Hematopoietic multipotent progenitor cell treated with erythropoietin and hydrocortisone succinate and interleukin-3 and kit ligand, for 4 days (in vitro differentiated cells): ENCODE measurements at regions not wholly inside any gene's neighbourhood (a gene's known extent, or its start where the extent isn't known, plus 50 kb on each side); places are given as distances from the start of the nearest gene placed in this dataset.

Experiments
- DNase-seq: peaks from one replicate; pipeline ENCODE4 v3.0.0-alpha.2; 2015

DNA sequence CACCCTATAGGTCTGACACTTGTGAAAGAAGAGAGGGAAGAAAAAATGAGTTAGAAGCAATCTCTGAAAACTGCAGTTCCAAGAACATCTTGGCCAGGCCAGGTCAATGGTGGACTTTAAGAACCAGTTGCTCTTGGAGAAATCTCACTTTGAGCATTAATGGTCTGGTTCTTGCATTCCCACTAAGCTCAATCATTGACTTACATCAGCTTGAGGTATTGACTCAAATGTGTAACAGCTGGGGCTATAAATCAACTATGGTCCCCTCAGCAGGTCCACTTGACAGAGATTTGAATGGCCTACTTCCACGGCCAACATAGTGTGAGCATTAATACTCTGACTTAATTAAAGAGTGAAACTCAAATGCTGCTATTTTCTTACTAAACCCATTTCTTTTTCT lies 357.8 kb upstream of the RGMB start:
- no peak for DNase-seq

DNA sequence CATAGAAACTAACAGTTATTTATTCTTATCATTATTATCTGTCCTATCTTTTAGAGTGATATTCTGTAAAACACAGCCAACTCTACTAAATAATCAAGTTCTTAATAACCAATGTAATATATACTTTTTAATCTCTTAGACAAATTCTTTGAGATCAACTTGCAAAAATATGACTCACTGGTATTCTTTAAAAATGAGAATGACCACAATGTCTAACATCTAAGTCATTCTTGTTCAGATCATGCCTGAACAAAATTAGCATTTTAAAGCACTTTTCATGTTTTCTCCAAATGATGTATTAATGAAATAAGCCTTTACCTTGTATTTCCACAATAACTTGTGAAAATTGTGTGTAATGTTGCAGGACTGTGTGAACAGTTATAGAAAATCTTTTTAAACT lies 356.9 kb upstream of the RGMB start:
- no peak for DNase-seq

DNA sequence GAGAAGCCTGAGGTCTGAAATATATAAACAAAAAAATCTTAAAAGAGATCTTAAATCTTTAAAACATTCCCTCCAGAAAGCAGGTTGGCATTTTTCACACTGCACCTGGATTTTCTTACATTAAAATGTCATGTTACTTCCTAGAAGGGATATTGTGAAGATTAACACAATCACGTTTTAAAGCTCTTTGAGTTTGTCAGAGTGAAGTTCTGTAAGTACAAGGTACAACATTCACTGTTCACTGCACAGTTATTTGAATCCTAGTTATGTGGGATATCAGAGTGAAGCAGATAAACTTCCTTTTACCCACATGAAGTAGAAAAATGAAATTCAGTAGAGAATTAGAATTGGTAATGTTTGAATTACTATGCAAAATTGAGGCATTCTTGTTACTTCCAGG lies 353.6 kb upstream of the RGMB start:
- DNase-seq, result no peak

DNA sequence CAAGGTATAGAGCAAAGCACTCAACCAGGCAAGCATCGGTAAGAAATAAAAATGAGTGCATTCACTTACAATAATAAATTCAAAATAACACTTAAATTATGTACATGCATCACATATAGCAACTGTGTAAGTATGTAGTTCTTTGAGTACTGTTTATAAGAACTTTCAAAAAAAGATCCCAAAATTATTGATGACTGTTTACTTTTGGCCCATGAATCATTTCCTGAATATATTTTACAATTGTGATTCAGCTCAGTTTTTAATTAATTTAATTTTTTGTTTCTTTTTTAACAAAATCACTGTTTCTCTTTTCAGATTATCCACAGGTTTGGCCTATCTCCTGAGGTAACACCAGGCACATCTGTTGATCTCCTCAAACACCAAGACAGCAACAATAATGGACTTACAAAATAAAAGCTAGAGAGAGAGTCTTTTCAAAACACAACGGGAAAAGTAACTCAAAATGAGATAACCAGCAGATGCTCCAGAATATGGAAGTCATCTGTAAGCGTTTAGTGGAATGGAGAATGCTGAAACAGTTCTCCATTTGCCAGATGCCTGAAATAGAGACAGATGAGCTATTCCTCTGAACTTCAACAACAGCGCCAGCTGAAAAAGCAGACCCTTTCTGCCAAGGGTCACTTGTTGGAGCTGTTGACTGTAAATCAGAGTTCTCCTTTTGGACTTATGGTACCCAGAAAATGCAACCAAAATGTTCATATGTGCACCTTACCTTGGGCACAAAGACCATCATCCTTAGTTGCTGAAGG lies 348.6 kb upstream of the RGMB start:
- DNase-seq, result no peak

DNA sequence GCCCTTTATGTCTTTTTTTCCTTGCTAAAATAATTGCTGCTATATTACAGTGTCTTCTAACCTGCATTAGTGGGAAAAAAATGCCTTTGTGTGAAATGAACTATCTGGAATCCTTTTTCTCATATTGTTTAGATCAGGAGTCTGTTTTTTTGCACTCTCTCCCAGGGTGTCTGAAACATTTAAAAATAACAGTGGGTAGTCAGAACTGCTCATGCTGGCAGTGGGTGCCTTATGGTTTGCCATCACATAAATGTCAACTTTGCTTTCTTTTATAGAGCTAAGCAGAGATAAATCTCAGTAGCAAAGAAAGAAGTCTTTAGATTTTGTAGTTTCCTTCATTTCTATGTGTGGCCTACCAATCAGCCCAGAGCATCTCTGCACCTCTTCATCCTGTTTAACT lies 347.8 kb upstream of the RGMB start:
- no peak for DNase-seq

DNA sequence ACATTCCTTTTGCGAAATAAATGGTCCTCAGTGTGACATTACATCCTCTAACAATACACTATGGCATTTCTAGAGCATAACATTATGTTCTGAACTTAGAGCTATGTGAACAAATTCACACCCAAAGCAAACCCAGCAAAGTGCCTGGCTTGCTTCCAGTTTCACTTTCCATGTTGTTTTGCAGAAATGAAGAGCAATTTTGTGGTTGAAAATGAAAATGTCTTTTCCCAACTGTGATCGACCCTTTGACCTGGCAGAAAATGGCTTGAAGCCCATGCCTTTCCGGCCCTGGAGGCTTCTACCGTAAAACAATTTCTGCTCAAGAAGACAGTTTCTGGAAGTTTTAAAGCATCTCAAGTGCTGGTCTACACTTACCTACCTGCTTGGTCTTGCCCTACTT lies 344.7 kb upstream of the RGMB start:
- DNase-seq, result no peak

DNA sequence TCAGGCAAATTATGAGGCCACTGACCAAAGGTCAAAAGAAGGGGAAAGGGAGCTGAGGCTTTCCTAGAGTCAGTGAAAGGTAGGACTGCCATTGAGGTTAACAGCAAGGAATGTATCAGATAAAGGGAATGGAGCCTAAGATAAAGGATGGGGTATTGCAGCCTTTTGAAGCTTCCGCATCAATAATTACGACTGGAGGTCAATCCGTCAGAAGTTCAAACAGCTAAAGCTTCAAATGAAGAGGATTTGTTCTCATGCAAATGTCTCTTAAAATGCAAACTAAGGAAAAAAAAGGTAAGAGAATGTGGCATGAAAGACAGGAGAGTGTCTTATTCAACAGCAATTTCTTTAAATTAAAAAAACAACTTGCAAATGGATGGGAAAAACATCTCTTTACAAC lies 341.1 kb upstream of the RGMB start:
- no peak for DNase-seq

DNA sequence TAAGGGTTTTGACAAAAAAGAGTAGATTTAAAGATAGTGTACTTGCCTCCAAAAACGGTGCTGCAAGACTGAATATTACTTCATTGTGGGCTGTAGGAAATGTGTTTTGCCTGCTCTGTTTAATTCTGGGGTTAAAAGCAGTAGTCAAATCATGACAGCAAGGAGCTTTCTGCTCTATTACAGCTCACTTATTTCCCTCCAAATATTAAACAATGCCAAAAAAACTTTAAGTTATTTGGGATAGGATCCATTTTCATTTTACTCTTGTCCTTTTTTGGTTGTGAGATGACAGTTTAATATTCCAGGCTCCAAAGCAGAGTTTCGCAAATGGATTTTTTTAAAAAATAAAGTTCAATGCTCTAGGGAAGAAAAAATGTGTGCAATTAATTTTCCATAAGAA lies 340.4 kb upstream of the RGMB start:
- no peak for DNase-seq

DNA sequence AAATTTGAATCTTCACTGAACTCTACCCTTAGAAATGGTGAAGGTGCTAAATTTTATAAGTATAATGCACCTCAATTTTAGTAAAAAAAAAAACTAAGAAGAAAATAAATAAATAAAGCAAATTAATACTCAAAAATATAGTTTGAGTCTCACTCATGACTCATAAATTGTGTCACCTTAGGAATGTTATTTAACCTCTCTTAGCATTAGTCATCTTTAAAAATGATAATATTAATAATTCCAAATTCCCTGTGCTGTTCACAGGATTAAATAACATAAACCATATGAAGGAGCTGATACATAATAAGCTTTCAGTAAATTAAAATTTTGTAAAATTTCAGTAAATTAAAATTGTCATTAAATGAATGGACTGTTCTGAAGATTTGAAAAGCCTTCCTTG lies 339.8 kb upstream of the RGMB start:
- no peak for DNase-seq

DNA sequence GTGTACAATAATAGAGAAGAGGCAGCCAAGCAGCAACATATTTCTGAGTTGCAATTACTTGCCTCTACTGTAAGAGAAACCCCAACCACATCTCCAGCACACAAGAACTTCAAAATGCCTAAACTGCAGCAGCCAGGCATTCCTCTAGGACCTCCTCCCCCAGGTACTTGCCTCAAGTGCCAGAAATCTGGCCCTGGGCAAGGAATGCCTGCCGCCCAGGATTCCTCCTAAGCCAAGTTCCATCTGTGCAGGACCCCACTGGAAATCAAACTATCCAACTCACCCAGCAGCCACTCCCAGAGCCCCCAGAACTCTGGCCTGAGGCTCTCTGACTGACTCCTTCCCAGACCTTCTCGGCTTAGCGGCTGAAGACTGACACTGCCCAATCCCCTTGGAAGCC lies 336.8 kb upstream of the RGMB start:
- no peak for DNase-seq

DNA sequence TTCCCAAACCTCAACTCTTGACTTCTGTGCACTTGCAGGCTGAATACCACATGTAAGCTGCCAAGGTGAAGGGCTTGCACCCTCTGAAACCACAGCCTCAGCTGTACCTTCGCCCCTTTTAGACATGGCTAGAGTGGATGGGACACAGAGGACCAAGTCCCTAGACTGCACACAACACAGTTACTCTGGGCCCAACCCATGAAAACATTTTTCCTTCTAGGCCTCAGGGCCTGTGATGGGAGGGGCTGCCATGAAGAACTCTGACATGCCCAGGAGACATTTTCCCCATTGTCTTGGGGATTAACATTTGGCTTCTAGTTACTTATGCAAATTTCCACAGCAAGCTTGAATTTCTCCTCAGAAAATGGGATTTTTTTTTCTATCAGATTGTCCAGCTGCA lies 331.0 kb upstream of the RGMB start:
- DNase-seq, result no peak

DNA sequence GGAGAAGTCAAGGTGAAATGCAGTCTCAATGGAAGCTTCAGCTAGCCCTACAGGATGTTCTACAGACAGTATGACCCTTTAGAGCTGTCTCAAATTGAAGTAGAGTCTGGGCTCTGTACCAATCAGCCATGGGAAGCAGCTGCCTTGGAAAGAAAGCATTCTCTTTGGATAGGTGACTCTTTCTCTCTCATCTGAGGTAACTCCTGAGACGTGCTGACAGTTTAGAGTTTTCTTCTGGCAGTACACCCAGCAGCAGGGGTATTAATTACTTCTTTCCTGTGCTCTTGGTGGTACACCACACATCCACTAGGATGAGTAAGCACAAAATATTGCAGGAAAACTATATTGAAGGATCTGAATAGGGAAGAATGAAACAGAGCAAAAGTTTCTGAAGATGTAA lies 329.6 kb upstream of the RGMB start:
- no peak for DNase-seq

DNA sequence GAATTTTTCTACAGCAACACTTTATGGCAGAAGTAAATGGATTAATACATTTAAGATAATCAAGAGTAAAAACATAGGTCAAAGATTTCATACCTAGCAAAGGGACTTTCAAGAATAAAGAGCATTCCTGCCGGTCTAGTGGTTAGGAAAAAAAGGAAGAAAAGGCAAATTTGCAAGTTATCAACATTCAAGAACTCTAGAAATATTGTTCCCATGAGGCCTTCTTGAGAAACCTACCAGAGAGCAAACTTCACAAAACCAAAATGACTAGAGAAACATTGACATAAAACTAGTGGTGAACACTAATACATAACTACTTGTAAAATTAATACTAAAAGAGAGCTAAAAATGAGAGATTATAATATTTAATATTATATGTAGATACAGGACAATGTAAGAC lies 320.2 kb upstream of the RGMB start:
- DNase-seq, result no peak

DNA sequence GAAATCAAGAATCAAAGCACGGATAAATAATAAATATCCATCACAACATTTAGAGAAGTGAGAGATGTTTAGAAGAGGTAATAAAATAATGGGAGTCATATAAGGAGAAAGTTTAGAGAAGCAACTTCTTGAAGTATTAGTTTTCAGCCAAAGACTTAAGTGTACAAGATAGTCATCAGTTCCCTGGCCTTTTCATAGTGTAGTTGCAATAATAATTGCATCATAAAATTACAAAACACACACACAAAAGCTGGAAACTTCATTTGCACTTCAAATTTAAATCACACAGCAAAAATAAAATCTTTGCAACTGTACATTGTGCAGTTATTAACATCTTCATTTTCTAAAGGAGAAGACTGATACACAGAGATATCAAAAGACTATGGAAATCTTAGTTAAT lies 319.1 kb upstream of the RGMB start:
- no peak for DNase-seq

DNA sequence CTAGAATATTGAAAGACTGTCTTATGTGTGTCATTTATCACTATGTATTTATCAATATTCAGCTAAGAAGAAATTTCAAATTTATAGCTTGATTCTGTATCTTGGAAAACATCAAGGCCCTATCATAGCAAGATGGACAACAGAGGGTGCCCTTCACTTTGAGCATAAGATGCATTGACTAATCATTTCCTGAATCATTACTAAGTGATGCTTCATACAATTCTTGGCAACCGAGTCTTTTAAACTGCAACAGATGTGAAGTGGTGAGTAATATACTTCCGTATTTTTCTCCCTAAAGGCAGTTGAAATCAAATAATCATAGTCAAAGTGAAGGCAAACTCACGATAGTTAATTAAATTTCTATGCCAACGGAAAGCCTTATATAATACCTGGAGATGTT lies 318.6 kb upstream of the RGMB start:
- no peak for DNase-seq

DNA sequence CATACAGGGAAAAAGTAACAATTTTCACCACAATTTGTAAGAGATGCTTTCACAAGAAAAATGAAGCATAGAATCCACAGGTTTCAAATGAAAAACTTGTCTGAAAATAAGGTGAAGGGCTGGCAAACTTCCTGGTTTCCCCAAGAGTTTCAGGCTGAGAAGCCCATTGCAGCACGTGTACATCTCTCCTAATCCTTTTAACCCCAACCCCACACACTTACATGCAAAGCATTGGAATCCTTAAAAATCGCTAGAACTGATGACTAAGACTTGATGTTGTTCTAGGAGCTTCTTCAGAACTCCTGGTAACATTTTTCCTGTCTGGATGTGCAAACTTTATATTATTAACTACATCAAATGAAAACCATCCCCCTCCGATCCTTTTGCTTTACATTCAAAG lies 317.8 kb upstream of the RGMB start:
- DNase-seq, result no peak

DNA sequence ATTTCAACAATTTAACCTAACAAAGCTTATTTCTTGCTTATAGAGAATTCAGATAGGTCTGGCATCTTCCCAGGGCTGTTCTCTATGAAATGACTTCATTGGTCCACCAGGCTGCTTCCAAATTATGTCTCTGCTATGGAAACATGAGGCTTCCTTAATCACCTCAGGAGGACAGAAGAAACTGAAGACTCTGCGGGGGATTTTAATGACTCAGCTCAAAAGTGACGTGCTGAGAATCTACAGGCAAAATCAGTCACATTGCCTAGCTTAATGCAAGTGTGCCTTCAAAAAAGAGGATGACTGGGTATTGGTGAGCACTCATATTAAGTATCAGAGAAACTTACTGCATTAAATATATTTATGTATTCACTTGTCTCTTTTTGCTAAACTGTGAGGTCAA lies 315.5 kb upstream of the RGMB start:
- DNase-seq, result no peak

DNA sequence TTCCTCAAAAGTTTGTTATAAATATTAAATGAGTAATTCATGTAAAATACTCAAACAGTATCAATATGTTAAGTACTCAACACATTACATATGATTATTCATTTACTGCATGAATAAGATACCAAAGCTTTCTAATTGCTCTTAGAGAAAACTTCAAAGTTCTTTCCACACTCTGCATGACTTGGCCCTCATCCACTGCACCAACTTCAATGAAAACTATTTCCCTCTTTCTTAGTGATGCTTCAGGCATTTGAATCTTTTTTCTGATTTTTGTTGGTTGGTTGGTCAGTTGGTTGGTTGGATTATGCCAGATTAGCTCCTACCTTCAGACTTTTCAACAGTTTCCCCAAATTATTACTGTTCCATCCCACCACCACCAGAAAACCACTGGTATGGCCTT lies 314.7 kb upstream of the RGMB start:
- no peak for DNase-seq

DNA sequence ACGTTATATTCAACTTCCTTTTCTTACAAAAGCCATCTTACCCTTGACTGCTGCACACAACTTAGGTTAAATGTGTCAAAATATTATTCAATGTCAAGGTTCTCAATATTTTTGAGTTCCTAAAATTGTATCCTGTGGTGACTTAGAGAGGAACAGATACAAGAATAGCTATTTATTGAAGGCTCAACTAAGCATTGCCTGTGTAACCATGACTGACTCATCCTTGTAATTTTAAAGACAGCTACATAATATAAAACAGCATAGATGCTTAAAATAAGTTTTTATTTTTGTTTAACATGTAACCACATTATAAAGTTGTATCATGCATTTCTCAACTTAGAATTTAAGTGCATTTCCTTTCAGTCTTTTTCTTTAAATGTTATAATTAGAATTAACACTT lies 312.9 kb upstream of the RGMB start:
- no peak for DNase-seq

DNA sequence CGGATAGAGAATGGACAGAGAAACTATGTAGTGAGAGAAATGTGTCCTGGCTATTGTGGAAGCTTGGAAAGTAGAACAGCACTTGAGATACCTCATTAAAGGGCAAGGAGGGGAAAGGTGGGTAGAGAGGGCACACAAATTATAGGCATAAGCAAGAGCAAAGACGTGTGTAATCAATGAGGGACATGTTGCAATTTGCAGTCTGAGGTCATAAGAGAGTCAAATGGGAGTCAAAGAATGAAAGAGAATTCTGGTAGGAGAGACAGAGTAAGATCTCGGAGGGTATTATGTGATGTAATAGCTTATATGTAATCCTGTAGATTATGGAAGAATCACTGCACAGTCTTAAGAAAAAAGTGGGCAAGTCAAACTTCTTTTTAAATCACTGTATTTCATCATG lies 312.0 kb upstream of the RGMB start:
- DNase-seq, result no peak

DNA sequence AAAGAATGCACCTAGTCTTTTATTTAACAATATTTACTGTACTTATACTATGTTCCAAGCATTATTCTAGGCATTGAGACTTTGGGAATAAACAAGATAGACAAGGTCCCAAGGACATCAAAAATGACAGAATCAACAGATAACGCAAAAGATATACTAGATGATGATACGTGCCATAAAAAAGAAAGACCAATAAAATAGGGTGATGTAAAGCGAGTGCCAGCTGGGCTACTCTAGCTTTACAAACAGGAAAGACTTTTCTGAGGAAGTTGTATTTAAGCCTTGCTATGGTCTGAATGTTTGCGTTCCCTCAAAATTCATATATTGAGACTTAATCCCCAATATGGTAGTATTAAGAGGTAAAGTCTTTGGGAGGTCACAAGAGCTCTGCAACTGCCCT lies 310.2 kb upstream of the RGMB start:
- DNase-seq, result no peak

DNA sequence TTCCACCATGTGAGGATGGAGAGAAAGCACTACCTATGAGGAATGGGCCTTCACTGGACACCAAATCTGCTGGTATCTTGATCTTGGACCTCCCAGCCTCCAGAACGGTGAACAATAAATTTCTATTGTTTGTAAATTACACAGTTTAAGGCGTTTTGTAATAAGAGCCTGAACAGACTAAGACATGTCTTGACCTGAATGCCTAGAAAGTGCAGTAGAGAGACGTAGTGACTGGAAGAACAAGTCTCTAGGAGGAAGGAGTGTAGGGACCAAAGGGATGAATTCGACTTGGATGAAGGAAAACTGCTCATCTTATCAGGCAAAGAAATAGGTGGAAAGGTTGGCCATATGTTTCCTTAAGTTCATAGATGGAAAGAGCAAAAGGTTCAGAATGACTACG lies 309.8 kb upstream of the RGMB start:
- no peak for DNase-seq

DNA sequence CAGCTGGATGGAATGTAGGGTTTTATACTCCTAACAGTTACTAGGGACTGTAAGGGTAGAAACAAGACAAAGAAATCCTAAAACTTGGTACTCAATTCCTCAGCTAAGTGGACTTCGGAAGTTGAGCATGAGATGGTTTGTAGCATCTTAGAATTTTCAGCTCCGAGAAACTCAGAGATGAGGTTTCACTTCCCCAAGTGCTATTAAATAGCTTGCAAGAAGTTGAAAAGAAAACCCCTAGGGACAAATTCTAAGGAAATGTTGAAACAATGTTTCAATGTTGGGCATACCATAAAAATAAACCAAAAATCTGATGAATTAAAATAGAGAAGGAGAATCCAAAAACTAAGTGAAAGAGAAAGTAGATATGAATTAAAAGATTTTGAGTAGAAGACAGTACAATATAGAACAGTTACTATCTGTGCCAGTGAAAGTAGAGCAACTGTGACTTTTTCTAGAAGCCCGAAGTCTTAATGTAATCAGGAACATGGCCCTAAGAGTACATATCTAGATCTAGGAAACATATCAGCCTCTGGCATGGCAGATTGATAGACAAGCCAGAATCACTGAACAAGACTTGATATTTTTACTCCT lies 308.6 kb upstream of the RGMB start:
- no peak for DNase-seq

DNA sequence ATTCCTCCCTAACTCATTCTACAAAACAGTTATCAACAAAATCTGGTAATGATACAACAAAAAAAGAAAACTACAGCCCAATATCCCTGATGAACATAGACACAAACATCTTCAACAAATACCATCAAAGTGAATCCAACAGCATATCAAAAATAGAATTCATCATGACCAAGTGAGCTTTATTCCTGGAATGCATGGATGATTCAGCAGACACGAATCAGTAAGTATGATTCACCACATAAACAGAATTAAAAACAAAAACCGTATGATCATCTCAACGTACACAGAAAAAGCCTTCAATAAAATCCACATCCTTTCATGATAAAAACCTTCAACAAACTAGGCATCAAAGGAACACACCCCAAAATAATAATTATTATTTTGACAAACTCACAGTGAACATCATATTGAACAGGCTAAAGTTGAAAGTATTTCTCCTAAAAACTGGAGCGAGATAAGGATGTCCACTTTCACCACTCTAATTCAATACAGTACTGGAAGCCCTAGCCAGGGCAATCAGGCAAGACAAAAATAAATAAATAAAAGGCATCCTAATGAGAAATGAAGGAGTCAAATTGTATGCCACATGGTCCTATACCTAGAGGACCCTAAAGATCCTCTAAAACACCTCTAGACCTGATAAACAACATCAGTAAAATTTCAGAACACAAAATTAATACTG lies 305.1 kb upstream of the RGMB start:
- DNase-seq, result no peak

DNA sequence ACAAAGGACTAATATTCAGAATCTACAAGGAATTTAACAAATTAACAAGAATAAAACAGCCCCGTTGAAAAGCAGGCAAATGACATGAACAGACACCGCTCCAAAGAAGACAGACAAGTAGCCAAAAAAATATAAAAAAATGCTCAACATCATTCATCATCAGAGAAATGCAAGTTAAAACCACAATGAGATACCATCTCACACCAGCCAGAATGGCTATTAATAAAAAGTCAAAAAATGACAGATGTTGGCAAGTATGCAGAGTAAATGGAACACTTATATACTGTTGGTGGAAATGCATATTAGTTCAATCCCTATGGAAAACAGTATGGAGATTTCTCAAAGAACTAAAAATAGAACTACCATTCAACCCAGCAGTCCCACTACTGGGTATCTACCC lies 302.7 kb upstream of the RGMB start:
- DNase-seq, result no peak
